A549 (cell line): ENCODE measurements at regions not wholly inside any gene's neighbourhood (a gene's known extent, or its start where the extent isn't known, plus 50 kb on each side); places are given as distances from the start of the nearest gene placed in this dataset.

Experiments
- ATAC-seq, 2 experiments: fragments of 200-7000 bp in 1 of 2; fragments of >200 bp in 1 of 2; cut with Nextera tagmentation in 1 of 2; cut with Tn5 transposase in 1 of 2; 3 replicates each; pipeline versions ENCODE4 v1.8.0 to v1.9.1; 2018 to 2020; ENCODE audit warnings: mild to moderate bottlenecking in 1 of 2, moderate library complexity in 1 of 2
- CTCF ChIA-PET: fragments of 300-600 bp; sonication (Branson Sonifier 250); formaldehyde crosslinking; extraction: SDS; loops from one replicate; lab custom pipeline; 2021; ENCODE audit warnings: antibody characterized with exemption, inconsistent platforms; lab: Yijun Ruan, JAX
- POLR2A ChIA-PET: fragments of 350-600 bp; formaldehyde crosslinking; extraction: SDS; loops from one replicate; lab custom pipeline; 2021; ENCODE audit warnings: antibody characterized with exemption, inconsistent platforms; lab: Yijun Ruan, JAX
- DNase-seq, 2 experiments: peaks; one replicate each; pipeline versions ENCODE4 v3.0.0 to v3.0.0-alpha.2; 2011 to 2016; ENCODE audit warnings: low read depth in 1 of 2, low spot score in 1 of 2
- FAIRE-seq: peaks from 2 replicates; lab custom pipeline; 2011; peaks lifted over from hg19 to GRCh38; lab: Jason Lieb, UNC
- H3K27ac ChIP-seq, 2 experiments: fragments of >200 bp; sonication (Bioruptor Twin); formaldehyde crosslinking; 3 replicates each; pipeline ENCODE4 v1.5.1; 2016 to 2017
- H3K4me1 ChIP-seq: fragments of >200 bp; sonication (Bioruptor Twin); formaldehyde crosslinking; 3 replicates; pipeline ENCODE4 v1.6.1; 2016
- H3K4me2 ChIP-seq: fragments of >200 bp; sonication (Bioruptor Twin); formaldehyde crosslinking; 3 replicates; pipeline ENCODE4 v1.6.1; 2016
- H3K4me3 ChIP-seq: fragments of >200 bp; sonication (Bioruptor Twin); formaldehyde crosslinking; 3 replicates; pipeline ENCODE4 v1.5.1; 2016
- H3K9me3 ChIP-seq: fragments of >200 bp; sonication (Bioruptor Twin); formaldehyde crosslinking; 3 replicates; pipeline ENCODE4 v1.6.1; 2016
- BHLHE40 ChIP-seq: IDR thresholded peaks from 2 replicates; pipeline ENCODE4 v1.6.1; 2012; ENCODE audit warnings: low read depth, low read length, inconsistent platforms
- CBX8 ChIP-seq: fragments of 200-600 bp; sonication (generic); IDR thresholded peaks from 2 replicates; pipeline ENCODE4 v1.6.1; 2016
- CHD2 ChIP-seq: fragments of 150-350 bp; IDR thresholded peaks from 2 replicates; pipeline ENCODE4 v1.6.1; 2014; ENCODE audit warnings: low read length; ENCODE audit not compliant: partially characterized antibody
- EHMT2 ChIP-seq: fragments of 200-600 bp; sonication (generic); IDR thresholded peaks from 2 replicates; pipeline ENCODE4 v1.6.1; 2016; ENCODE audit warnings: antibody characterized with exemption, low read depth, mild to moderate bottlenecking, moderate library complexity
- EP300 ChIP-seq, 2 experiments: fragments of >200 bp; sonication (Bioruptor Twin); formaldehyde crosslinking; IDR thresholded peaks; 2 replicates in 1 of 2; 3 replicates in 1 of 2; pipeline ENCODE4 v1.6.1; 2016 to 2017
- FOXS1 ChIP-seq: fragments of 250-450 bp; sonication (Bioruptor Pico); IDR thresholded peaks from 2 replicates; pipeline ENCODE4 v1.5.0; 2020; ENCODE audit warnings: mild to moderate bottlenecking, moderate library complexity
- HEYL ChIP-seq: fragments of 250-450 bp; sonication (Bioruptor Pico); IDR thresholded peaks from 2 replicates; pipeline ENCODE4 v1.8.0; 2021; ENCODE audit warnings: mild to moderate bottlenecking, moderate library complexity
- JUNB ChIP-seq: fragments of >200 bp; sonication (Bioruptor Twin); formaldehyde crosslinking; IDR thresholded peaks from 2 replicates; pipeline ENCODE4 v1.6.1; 2016
- KDM1A ChIP-seq: fragments of 200-600 bp; sonication (generic); IDR thresholded peaks from 2 replicates; pipeline ENCODE4 v1.6.1; 2016; ENCODE audit warnings: low read depth, mild to moderate bottlenecking
- KDM5A ChIP-seq: fragments of 200-600 bp; sonication (generic); IDR thresholded peaks from 2 replicates; pipeline ENCODE4 v1.6.1; 2016; ENCODE audit warnings: antibody characterized with exemption, mild to moderate bottlenecking
- MYC ChIP-seq: IDR thresholded peaks from 2 replicates; pipeline ENCODE4 v1.6.1; 2012; ENCODE audit warnings: mild to moderate bottlenecking, inconsistent platforms, low read length, improper control_type of control experiment, borderline replicate concordance
- NFE2L2 ChIP-seq: fragments of 150-350 bp; conservative IDR thresholded peaks from 2 replicates; pipeline ENCODE4 v1.6.1; 2014; ENCODE audit warnings: low read length
- NR3C1 ChIP-seq: fragments of >200 bp; sonication (Bioruptor Twin); formaldehyde crosslinking; IDR thresholded peaks from 3 replicates; pipeline ENCODE4 v1.6.1; 2017
- RARB ChIP-seq: fragments of 250-450 bp; sonication (Bioruptor Pico); IDR thresholded peaks from 2 replicates; pipeline ENCODE4 v1.8.0; 2021; ENCODE audit warnings: mild to moderate bottlenecking, moderate library complexity
- RCOR1 ChIP-seq: fragments of 150-350 bp; IDR thresholded peaks from 2 replicates; pipeline ENCODE4 v1.6.1; 2014; ENCODE audit warnings: antibody characterized with exemption, low read length, low read depth
- ZC3H11A ChIP-seq: fragments of 450-650 bp; IDR thresholded peaks from 2 replicates; pipeline ENCODE4 v1.6.1; 2014; ENCODE audit warnings: antibody characterized with exemption, mild to moderate bottlenecking
- ZNF302 ChIP-seq: fragments of 250-450 bp; sonication (Bioruptor Pico); IDR thresholded peaks from 2 replicates; pipeline ENCODE4 v1.9.0; 2021; ENCODE audit warnings: inconsistent platforms, mild to moderate bottlenecking, moderate library complexity
- WGBS: methylation state at CpG from one replicate; pipeline ENCODE4 v1.1.6; 2017; ENCODE audit errors: missing lambda C conversion rate; 5-methylcytosine and 5-hydroxymethylcytosine counted together
- TF ChIP-seq, protein P1 (sequence below): IDR thresholded peaks from 2 replicates; pipeline ENCODE4 v1.6.1; 2012
- TF ChIP-seq, protein P2 (sequence below): fragments of 150-350 bp; IDR thresholded peaks from 2 replicates; pipeline ENCODE4 v1.6.1; 2014; ENCODE audit warnings: low read depth, mild to moderate bottlenecking, low read length
- TF ChIP-seq, protein P3 (sequence below): fragments of >200 bp; sonication (Bioruptor Twin); formaldehyde crosslinking; IDR thresholded peaks from 2 replicates; pipeline ENCODE4 v1.6.1; 2016
- TF ChIP-seq, protein P4 (sequence below): fragments of 450-650 bp; IDR thresholded peaks from 2 replicates; pipeline ENCODE4 v1.6.1; 2014; ENCODE audit warnings: antibody characterized with exemption
- TF ChIP-seq, protein P5 (sequence below): fragments of 200-600 bp; sonication (generic); IDR thresholded peaks from 2 replicates; pipeline ENCODE4 v1.6.1; 2016; ENCODE audit warnings: antibody characterized with exemption, mild to moderate bottlenecking, moderate library complexity
- TF ChIP-seq, protein P6 (sequence below): IDR thresholded peaks from 2 replicates; pipeline ENCODE4 v1.6.1; 2012

DNA sequence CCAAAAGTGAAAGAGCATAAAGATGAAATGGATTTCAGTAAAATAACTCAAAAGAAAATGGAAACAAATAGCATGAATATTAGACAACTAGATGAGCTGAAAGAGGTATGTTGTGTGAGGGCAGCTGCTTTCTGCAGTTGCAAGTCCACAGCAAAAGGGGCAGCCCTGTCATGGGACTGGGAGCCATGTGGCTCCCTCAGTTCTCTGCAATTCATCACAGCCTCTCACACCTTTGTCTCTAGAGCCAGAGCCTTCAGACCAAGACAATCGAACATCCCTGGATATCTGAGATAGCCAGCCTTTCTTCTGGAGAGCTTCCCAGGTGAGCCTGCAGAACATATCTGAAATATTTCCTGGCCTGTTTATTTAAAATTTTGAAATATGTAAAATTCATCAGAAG lies 538.7 kb downstream of the REEP3 start:
- FAIRE-seq (no peak), DNase-seq (no peak), ATAC-seq (no peak)
- ChIA-PET CTCF (no interaction called here), POLR2A (no interaction called here)
- H3K4me3 ChIP-seq = no peak overlapping the region
- WGBS = 5% methylated on average over 1 of the region's 1 CpG
- H3K4me2 ChIP-seq = no peak overlapping the region
- H3K4me1 ChIP-seq = no peaks in the 10 kb centered on the region
- H3K27ac ChIP-seq = no peak overlapping the region
- no peaks in the 10 kb centered on the region for H3K9me3 ChIP-seq
- TF ChIP-seq ZNF302 (no peak), ZC3H11A (no peak), MYC (no peak), RARB (CRISPR knock-in tag) (no peak), FOXS1 (CRISPR knock-in tag) (no peak), HEYL (CRISPR knock-in tag) (no peak), CHD2 (no peak), NFE2L2 (no peak)
- TF ChIP-seq, protein P1, sequence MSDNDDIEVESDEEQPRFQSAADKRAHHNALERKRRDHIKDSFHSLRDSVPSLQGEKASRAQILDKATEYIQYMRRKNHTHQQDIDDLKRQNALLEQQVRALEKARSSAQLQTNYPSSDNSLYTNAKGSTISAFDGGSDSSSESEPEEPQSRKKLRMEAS = no peak
- TF ChIP-seq, protein P2, sequence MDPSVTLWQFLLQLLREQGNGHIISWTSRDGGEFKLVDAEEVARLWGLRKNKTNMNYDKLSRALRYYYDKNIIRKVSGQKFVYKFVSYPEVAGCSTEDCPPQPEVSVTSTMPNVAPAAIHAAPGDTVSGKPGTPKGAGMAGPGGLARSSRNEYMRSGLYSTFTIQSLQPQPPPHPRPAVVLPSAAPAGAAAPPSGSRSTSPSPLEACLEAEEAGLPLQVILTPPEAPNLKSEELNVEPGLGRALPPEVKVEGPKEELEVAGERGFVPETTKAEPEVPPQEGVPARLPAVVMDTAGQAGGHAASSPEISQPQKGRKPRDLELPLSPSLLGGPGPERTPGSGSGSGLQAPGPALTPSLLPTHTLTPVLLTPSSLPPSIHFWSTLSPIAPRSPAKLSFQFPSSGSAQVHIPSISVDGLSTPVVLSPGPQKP = no peak
- TF ChIP-seq, protein P3, sequence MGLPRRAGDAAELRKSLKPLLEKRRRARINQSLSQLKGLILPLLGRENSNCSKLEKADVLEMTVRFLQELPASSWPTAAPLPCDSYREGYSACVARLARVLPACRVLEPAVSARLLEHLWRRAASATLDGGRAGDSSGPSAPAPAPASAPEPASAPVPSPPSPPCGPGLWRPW = no peak
- TF ChIP-seq, protein P4, sequence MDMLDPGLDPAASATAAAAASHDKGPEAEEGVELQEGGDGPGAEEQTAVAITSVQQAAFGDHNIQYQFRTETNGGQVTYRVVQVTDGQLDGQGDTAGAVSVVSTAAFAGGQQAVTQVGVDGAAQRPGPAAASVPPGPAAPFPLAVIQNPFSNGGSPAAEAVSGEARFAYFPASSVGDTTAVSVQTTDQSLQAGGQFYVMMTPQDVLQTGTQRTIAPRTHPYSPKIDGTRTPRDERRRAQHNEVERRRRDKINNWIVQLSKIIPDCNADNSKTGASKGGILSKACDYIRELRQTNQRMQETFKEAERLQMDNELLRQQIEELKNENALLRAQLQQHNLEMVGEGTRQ = no peak
- TF ChIP-seq, protein P5, sequence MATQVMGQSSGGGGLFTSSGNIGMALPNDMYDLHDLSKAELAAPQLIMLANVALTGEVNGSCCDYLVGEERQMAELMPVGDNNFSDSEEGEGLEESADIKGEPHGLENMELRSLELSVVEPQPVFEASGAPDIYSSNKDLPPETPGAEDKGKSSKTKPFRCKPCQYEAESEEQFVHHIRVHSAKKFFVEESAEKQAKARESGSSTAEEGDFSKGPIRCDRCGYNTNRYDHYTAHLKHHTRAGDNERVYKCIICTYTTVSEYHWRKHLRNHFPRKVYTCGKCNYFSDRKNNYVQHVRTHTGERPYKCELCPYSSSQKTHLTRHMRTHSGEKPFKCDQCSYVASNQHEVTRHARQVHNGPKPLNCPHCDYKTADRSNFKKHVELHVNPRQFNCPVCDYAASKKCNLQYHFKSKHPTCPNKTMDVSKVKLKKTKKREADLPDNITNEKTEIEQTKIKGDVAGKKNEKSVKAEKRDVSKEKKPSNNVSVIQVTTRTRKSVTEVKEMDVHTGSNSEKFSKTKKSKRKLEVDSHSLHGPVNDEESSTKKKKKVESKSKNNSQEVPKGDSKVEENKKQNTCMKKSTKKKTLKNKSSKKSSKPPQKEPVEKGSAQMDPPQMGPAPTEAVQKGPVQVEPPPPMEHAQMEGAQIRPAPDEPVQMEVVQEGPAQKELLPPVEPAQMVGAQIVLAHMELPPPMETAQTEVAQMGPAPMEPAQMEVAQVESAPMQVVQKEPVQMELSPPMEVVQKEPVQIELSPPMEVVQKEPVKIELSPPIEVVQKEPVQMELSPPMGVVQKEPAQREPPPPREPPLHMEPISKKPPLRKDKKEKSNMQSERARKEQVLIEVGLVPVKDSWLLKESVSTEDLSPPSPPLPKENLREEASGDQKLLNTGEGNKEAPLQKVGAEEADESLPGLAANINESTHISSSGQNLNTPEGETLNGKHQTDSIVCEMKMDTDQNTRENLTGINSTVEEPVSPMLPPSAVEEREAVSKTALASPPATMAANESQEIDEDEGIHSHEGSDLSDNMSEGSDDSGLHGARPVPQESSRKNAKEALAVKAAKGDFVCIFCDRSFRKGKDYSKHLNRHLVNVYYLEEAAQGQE = no peak

DNA sequence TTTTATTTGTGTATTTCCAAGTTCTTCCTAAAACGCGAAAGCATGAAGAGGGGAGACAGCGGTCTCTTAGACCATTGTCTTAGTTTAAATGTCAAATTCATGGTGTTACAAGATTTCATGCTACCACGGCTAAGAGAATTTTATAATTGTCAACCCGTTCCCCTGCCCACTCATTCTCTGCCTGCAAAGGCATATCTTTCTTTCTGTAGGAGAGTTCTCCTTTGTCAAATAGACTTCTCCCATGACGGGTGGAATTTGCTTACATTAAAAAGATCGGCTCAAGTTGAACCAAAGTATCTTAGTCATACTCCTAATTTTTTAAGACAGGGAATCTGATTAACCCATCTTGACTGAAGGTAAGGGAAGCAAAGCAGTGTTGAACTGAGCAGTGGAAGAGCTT lies 539.2 kb downstream of the REEP3 start:
- Histone ChIP-seq H3K4me1 (no peaks in the 10 kb centered on the region), H3K27ac (no peak overlapping the region), H3K4me2 (no peak overlapping the region), H3K9me3 (no peaks in the 10 kb centered on the region), H3K4me3 (no peak overlapping the region)
- FAIRE-seq (no peak), ATAC-seq (no peak), DNase-seq (no peak)
- POLR2A ChIA-PET = no interaction called here
- TF ChIP-seq JUNB (no peak), ZNF302 (no peak), EHMT2 (no peak), KDM1A (no peak), NR3C1 (no peak), RCOR1 (no peak), CBX8 (no peak), EP300 (IDR thresholded peaks at IDR 0.05) (no peak), KDM5A (no peak), BHLHE40 (no peak), ZC3H11A (no peak)
- TF ChIP-seq, protein P6, sequence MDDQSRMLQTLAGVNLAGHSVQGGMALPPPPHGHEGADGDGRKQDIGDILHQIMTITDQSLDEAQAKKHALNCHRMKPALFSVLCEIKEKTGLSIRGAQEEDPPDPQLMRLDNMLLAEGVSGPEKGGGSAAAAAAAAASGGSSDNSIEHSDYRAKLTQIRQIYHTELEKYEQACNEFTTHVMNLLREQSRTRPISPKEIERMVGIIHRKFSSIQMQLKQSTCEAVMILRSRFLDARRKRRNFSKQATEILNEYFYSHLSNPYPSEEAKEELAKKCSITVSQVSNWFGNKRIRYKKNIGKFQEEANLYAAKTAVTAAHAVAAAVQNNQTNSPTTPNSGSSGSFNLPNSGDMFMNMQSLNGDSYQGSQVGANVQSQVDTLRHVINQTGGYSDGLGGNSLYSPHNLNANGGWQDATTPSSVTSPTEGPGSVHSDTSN = no peak
- 43% methylated on average over 7 of the region's 7 CpGs for WGBS
- CTCF ChIA-PET = no interaction called here
